ENCODE measurements at regions not wholly inside any gene's neighbourhood (a gene's known extent, or its start where the extent isn't known, plus 50 kb on each side); places are given as distances from the start of the nearest gene placed in this dataset.

GRCh38 chr10:37456456-37456855 lies 331.1 kb downstream of the ANKRD30A start:
- TF ChIP-seq CTCF (conservative IDR thresholded peaks at IDR 0.05 in 1 of 2, IDR thresholded peaks at IDR 0.05 in 1 of 2; ENCODE audit: extremely low read depth in 1 of 2, insufficient read depth in 1 of 2, low read depth in 1 of 2, low read length in 2 of 2) (no peak), EZH2 (IDR thresholded peaks at IDR 0.05; ENCODE audit: borderline replicate concordance, low read length) (no peak)
